ENCODE measurements at regions not wholly inside any gene's neighbourhood (a gene's known extent, or its start where the extent isn't known, plus 50 kb on each side); places are given as distances from the start of the nearest gene placed in this dataset.

DNA sequence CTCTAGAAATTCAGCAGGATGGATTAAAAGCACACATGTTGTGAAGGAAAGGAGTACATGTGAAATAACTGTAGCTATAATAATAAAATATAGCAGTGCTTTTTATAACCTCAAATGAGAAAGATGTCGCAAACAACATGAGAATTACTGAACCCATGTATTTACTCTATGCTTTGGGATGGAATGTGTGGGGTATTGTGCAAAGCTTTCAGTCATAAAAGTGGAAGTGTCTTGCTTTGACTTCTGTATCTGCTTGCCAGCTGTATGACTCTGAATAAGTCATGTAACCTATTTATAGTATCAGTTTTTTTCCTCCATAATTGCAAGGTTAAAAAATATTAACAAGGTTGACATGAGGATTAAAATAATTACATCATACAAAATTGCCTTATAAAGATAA is 519.3 kb upstream of the CADM2 start:
- DNase-seq (ENCODE audit: low spot score) = no peak

- no peak for DNase-seq (ENCODE audit: low spot score)
Measured at GRCh38 chr3:84440291-84440690, 518.5 kb upstream of the CADM2 start.

GRCh38 chr3:84442533-84442932 is 516.3 kb upstream of the CADM2 start:
- no peak for DNase-seq (ENCODE audit: low spot score)

- no peak for DNase-seq (ENCODE audit: low spot score)
Measured at GRCh38 chr3:84444726-84445521, 513.9 kb upstream of the CADM2 start.

DNA sequence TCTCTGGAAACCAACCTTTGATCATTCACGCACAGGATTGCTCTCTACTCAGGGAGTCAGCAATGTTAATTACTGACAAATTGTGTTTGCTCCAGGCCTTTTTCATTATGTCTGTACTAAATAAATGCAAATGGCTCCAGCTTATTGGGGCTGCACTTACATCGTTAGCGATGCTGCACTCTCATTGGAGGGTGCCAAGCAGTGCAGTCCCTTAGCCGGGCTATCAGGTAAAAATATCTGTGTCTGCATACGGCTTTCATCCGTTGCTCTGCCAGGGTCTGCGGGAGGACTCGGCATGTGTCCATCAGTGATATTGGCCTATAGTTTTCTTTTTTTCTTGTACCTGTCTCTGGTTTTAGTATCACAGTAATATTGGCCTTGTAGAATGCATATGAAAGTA is 471.5 kb upstream of the CADM2 start:
- DNase-seq (ENCODE audit: low spot score) = no peak

DNA sequence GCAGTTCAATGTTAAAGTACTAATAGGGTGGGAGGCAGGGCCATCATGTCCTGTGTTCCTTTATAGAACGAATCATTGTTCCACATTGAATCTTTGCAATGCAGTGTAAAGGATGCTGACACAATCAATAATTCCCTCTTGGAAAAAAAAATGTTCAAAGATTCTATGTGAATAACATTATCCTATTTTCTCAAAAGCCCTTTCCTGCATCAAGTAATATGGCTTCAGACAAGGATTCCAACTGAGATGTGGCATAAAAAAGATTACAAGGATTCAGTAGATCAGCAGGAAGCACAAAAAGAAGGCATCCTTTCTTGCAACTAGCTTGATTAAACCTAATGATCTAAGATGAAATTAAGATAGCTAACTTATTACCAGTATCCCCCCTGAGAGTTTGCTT is 454.0 kb upstream of the CADM2 start:
- no peak for DNase-seq (ENCODE audit: low spot score)

GRCh38 chr3:84510007-84510406 is 448.8 kb upstream of the CADM2 start:
- DNase-seq (ENCODE audit: low spot score) = no peak

- no peak for DNase-seq (ENCODE audit: low spot score)
Measured at GRCh38 chr3:84522893-84523292, 435.9 kb upstream of the CADM2 start.

- DNase-seq (ENCODE audit: low spot score) = no peak
Measured at GRCh38 chr3:84536916-84537315, 421.9 kb upstream of the CADM2 start.

DNA sequence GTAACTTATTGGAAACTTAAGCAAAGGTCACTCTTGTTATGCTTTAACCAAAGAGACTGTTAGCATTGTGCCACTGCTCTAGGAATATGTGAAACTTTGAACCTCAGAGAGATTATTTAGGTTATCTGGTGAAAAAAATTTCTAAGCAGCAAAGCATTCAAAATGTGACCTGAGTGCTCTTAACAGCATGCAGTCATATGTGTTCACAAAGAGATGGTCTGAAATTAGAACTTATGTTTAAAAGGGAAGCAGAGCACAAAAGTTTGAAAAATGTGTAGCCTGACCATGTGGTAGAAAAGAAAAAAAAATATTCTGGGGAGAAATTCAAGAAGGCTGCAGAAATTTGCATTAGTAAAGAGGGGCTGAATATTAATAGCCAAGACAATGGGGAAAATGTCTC is 420.2 kb upstream of the CADM2 start:
- DNase-seq (ENCODE audit: low spot score) = no peak

DNA sequence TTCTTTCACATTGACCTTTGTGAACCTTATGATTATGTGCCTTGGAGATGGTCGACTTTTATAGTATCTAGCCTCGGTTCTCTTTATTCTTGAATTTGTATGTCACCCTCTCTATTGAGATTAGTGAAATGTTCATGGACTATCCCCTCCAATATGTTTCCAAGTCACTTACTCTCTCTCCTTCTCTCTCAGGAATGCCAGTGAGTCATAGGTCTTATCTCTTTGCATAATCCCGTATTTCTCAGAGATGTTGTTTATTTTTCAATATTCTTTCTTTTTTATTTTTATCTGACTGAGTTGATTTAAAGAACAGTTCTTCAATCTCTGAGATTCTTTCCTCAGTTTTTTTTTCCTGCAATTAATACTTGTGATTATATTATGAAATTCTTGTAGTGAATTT is 411.6 kb upstream of the CADM2 start:
- DNase-seq (ENCODE audit: low spot score) = no peak

GRCh38 chr3:84547971-84548970 is 410.5 kb upstream of the CADM2 start:
- peak; percentile 5 for DNase-seq (ENCODE audit: low spot score)

DNA sequence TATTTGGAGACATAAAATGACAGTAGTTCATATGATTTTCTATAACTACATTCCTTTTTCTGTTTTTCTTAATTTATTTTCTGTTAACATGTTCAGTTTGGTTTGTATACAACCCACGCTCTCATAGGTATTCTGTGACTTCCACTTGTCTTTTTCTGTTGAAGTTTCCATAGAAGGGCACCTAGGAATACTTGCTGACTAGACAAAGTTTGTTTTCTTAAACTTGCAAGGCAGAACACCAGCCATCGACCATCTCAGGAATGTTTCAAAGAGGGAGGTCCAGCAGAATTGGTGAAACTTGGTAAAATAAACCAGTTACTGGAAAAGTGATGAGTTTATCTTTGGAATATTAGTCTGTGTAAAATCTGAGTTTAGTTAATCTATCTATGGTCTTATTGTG is 403.2 kb upstream of the CADM2 start:
- no peak for DNase-seq (ENCODE audit: low spot score)

DNA sequence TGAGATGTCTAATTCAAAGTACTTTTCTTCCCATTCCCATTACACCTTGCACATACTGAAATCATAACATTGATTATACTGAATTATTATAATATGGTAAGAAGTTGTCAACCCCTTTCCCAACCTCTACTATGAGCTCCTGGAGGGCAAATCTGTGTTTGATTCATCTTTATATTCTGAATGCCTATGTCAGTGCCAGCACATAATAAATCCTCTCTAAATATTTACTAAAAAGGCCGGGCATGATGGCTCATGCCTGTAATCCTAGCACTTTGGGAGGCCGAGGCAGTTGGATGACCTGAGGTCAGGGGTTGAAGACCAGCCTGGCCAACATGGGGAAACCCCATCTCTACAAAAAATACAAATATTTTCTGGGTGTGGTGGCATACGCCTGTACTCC is 392.5 kb upstream of the CADM2 start:
- no peak for DNase-seq (ENCODE audit: low spot score)

- DNase-seq (ENCODE audit: low spot score) = no peak
Measured at GRCh38 chr3:84567796-84568195, 391.0 kb upstream of the CADM2 start.

- DNase-seq (ENCODE audit: low spot score) = no peak
Measured at GRCh38 chr3:84573962-84574361, 384.8 kb upstream of the CADM2 start.

- no peak for DNase-seq (ENCODE audit: low spot score)
Measured at GRCh38 chr3:84586427-84586826, 372.4 kb upstream of the CADM2 start.

DNA sequence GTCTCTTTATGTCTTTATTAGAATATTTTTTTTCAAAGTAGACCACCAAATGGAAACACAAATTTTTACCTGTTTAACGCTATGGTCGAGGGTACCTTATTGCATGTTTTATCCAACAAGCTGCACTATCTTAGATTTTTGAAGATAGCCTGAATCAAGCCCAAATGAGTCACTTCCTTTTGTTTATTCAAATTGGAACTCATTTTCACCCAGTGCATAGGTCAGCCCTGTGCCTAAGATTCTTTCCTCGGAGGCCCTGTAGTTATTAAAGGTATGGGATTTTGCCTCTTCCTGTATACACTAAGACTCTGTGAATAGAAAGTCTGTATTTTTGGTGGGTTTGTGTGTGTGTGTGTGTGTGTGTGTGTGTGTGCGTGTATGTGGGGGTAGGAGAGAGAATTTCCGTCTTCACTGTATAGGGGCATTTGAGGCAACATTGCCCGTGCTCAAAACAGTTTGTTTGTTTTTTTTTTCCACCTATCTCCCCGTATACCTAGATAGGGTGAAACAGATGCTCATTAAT is 358.0 kb upstream of the CADM2 start:
- no peak for DNase-seq (ENCODE audit: low spot score)

GRCh38 chr3:84601303-84601702 is 357.5 kb upstream of the CADM2 start:
- no peak for DNase-seq (ENCODE audit: low spot score)

GRCh38 chr3:84621823-84622222 is 337.0 kb upstream of the CADM2 start:
- DNase-seq (ENCODE audit: low spot score) = no peak

GRCh38 chr3:84634668-84635067 is 324.1 kb upstream of the CADM2 start:
- DNase-seq (ENCODE audit: low spot score) = no peak

DNA sequence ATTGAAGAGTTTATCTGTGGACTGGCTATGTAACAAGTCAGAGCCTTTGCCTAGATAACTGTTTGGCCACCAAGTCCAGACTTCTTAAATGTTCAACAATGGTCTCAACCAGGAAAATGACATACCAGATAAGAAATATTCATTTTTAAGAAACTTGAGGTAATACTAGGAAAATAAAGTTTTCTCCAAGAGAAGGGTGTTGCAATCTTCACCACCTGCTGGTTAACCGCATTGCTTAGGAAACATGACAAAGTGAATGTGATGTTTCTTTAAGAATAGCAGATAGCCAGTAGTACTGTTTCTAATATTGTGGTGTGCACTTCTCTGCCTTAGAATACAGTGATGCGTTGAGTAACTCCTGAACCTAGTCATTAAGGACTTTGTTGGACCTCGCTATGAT is 321.5 kb upstream of the CADM2 start:
- DNase-seq (ENCODE audit: low spot score) = no peak

- no peak for DNase-seq (ENCODE audit: low spot score)
Measured at GRCh38 chr3:84666468-84666867, 292.3 kb upstream of the CADM2 start.
